ENCODE measurements at regions not wholly inside any gene's neighbourhood (a gene's known extent, or its start where the extent isn't known, plus 50 kb on each side); places are given as distances from the start of the nearest gene placed in this dataset.

GRCh38 chr18:69257861-69258458 lies 142.7 kb upstream of the DOK6 start (continued):
- TF ChIP-seq ZSCAN4 (tag by site-specific recombination; IDR thresholded peaks at IDR 0.05) (no peak), OSR2 (tag by site-specific recombination; IDR thresholded peaks at IDR 0.05) (no peak), ZNF792 (tag by site-specific recombination; IDR thresholded peaks at IDR 0.05) (no peak)

- Histone ChIP-seq H3K9me3 (ENCODE audit: control insufficient read depth, insufficient read depth, low read depth, low read length) (no peaks in the 10 kb centered on the region), H3K4me1 (ENCODE audit: control insufficient read depth, insufficient read depth, low read length) (no peaks in the 10 kb centered on the region), H3K27ac (ENCODE audit: extremely low read depth, low read depth, low read length) (no peak overlapping the region), H3K36me3 (ENCODE audit: control insufficient read depth in 2 of 2, insufficient read depth in 1 of 2, low read length in 2 of 2) (no peaks in the 10 kb centered on the region), H3K4me3 (ENCODE audit: low read depth, low read length) (no peak overlapping the region)
- POLR2A ChIA-PET = no interaction called here
- CTCF ChIA-PET = no interaction called here
- TF ChIP-seq ZNF366 (tag by site-specific recombination; conservative IDR thresholded peaks at IDR 0.05) (no peak), ZNF433 (tag by site-specific recombination; IDR thresholded peaks at IDR 0.05; ENCODE audit: low read depth) (no peak), ZNF707 (tag by site-specific recombination; IDR thresholded peaks at IDR 0.05) (no peak), OSR2 (tag by site-specific recombination; IDR thresholded peaks at IDR 0.05) (no peak), ZNF292 (tag by site-specific recombination; IDR thresholded peaks at IDR 0.05; ENCODE audit: borderline replicate concordance, low read depth) (no peak), ZNF621 (tag by site-specific recombination; IDR thresholded peaks at IDR 0.05) (no peak), GLI4 (tag by site-specific recombination; IDR thresholded peaks at IDR 0.05) (no peak), ZNF510 (tag by site-specific recombination; IDR thresholded peaks at IDR 0.05; ENCODE audit: insufficient replicate concordance) (no peak), ZNF280C (tag by site-specific recombination; IDR thresholded peaks at IDR 0.05) (no peak), ZBTB48 (tag by site-specific recombination; IDR thresholded peaks at IDR 0.05) (no peak), ZNF184 (tag by site-specific recombination; IDR thresholded peaks at IDR 0.05) (no peak), ZNF521 (tag by site-specific recombination; IDR thresholded peaks at IDR 0.05) (no peak), ZNF658 (tag by site-specific recombination; IDR thresholded peaks at IDR 0.05) (no peak), ZNF341 (tag by site-specific recombination; IDR thresholded peaks at IDR 0.05; ENCODE audit: low read depth) (no peak), ZNF248 (tag by site-specific recombination; IDR thresholded peaks at IDR 0.05) (no peak), ZNF398 (tag by site-specific recombination; IDR thresholded peaks at IDR 0.05) (no peak)
Measured at GRCh38 chr18:69259282-69259681, 141.4 kb upstream of the DOK6 start.

- Histone ChIP-seq H3K9me3 (ENCODE audit: control insufficient read depth, insufficient read depth, low read depth, low read length) (no peaks in the 10 kb centered on the region), H3K36me3 (ENCODE audit: control insufficient read depth in 2 of 2, insufficient read depth in 1 of 2, low read length in 2 of 2) (no peaks in the 10 kb centered on the region), H3K27ac (ENCODE audit: extremely low read depth, low read depth, low read length) (no peak overlapping the region), H3K4me1 (ENCODE audit: control insufficient read depth, insufficient read depth, low read length) (no peaks in the 10 kb centered on the region), H3K4me3 (ENCODE audit: low read depth, low read length) (no peak overlapping the region)
- ChIA-PET CTCF (no interaction called here), POLR2A (no interaction called here)
- TF ChIP-seq ZNF23 (tag by site-specific recombination; IDR thresholded peaks at IDR 0.05; ENCODE audit: borderline replicate concordance) = no peak
- TF ChIP-seq ZNF701 (tag by site-specific recombination; IDR thresholded peaks at IDR 0.05) = no peak
- no peak for TF ChIP-seq ZNF433 (tag by site-specific recombination; IDR thresholded peaks at IDR 0.05; ENCODE audit: low read depth)
- TF ChIP-seq ZNF449 (tag by site-specific recombination; IDR thresholded peaks at IDR 0.05) = no peak
- TF ChIP-seq TSHZ1 (tag by site-specific recombination; IDR thresholded peaks at IDR 0.05; ENCODE audit: borderline replicate concordance) = no peak
- TF ChIP-seq ZNF621 (tag by site-specific recombination; IDR thresholded peaks at IDR 0.05) = no peak
- no peak for TF ChIP-seq ZNF658 (tag by site-specific recombination; IDR thresholded peaks at IDR 0.05)
- TF ChIP-seq ZNF112 (tag by site-specific recombination; IDR thresholded peaks at IDR 0.05) = no peak
Measured at GRCh38 chr18:69261406-69261805, 139.3 kb upstream of the DOK6 start.
